Kasumi-1 (cell line): ENCODE measurements at regions not wholly inside any gene's neighbourhood (a gene's known extent, or its start where the extent isn't known, plus 50 kb on each side); places are given as distances from the start of the nearest gene placed in this dataset.

ENCODE experiments used
- DNase-seq, 2 experiments: peaks; one replicate each; lab custom pipeline; 2025; lab: John Stamatoyannopoulos, UW

GRCh38 chr4:135227842-135228241, 1026.3 kb upstream of the PABPC4L start:
- no peak for DNase-seq

- DNase-seq, result no peak
Observed at GRCh38 chr4:135225551-135225950, 1024.0 kb upstream of the PABPC4L start.

- no peak for DNase-seq
Observed at GRCh38 chr4:135210341-135210740, 1008.8 kb upstream of the PABPC4L start.

GRCh38 chr4:135207531-135207930, 1005.9 kb upstream of the PABPC4L start:
- DNase-seq, result no peak

- DNase-seq, result no peak
Observed at GRCh38 chr4:135204311-135204710, 1002.7 kb upstream of the PABPC4L start.

- no peak for DNase-seq
Observed at GRCh38 chr4:135201081-135201480, 999.5 kb upstream of the PABPC4L start.

GRCh38 chr4:135197641-135198040, 996.1 kb upstream of the PABPC4L start:
- DNase-seq, result no peak

- no peak for DNase-seq
Observed at GRCh38 chr4:135194477-135194876, 992.9 kb upstream of the PABPC4L start.

- DNase-seq, result no peak
Observed at GRCh38 chr4:135192751-135193535, 991.4 kb upstream of the PABPC4L start.

GRCh38 chr4:135191596-135191995, 990.0 kb upstream of the PABPC4L start:
- no peak for DNase-seq

- DNase-seq, result no peak
Observed at GRCh38 chr4:135186002-135186401, 984.4 kb upstream of the PABPC4L start.

- no peak for DNase-seq
Observed at GRCh38 chr4:135185256-135185655, 983.7 kb upstream of the PABPC4L start.

- no peak for DNase-seq
Observed at GRCh38 chr4:135184715-135185114, 983.1 kb upstream of the PABPC4L start.

- no peak for DNase-seq
Observed at GRCh38 chr4:135177321-135177720, 975.7 kb upstream of the PABPC4L start.

GRCh38 chr4:135166661-135167060, 965.1 kb upstream of the PABPC4L start:
- DNase-seq, result no peak

GRCh38 chr4:135164601-135165000, 963.0 kb upstream of the PABPC4L start:
- DNase-seq, result no peak

GRCh38 chr4:135144498-135144897, 942.9 kb upstream of the PABPC4L start:
- DNase-seq, result no peak

GRCh38 chr4:135124196-135124595, 922.6 kb upstream of the PABPC4L start:
- no peak for DNase-seq

- DNase-seq, result no peak
Observed at GRCh38 chr4:135123632-135124031, 922.0 kb upstream of the PABPC4L start.

- DNase-seq, result no peak
Observed at GRCh38 chr4:135122457-135122856, 920.9 kb upstream of the PABPC4L start.

GRCh38 chr4:135120195-135120594, 918.6 kb upstream of the PABPC4L start:
- no peak for DNase-seq

- no peak for DNase-seq
Observed at GRCh38 chr4:135114079-135114478, 912.5 kb upstream of the PABPC4L start.

- DNase-seq, result no peak
Observed at GRCh38 chr4:135098061-135098460, 896.5 kb upstream of the PABPC4L start.

- DNase-seq, result no peak
Observed at GRCh38 chr4:135073389-135073788, 871.8 kb upstream of the PABPC4L start.
